HG03175 (cell line): ENCODE measurements at regions not wholly inside any gene's neighbourhood (a gene's known extent, or its start where the extent isn't known, plus 50 kb on each side); places are given as distances from the start of the nearest gene placed in this dataset.

Experiments used
- ATAC-seq: cut with Tn5 transposase; IDR thresholded peaks from one replicate; pipeline ENCODE4 v1.9.1; 2021; ENCODE audit warnings: mild to moderate bottlenecking, moderate library complexity; ENCODE audit not compliant: unreplicated experiment

DNA sequence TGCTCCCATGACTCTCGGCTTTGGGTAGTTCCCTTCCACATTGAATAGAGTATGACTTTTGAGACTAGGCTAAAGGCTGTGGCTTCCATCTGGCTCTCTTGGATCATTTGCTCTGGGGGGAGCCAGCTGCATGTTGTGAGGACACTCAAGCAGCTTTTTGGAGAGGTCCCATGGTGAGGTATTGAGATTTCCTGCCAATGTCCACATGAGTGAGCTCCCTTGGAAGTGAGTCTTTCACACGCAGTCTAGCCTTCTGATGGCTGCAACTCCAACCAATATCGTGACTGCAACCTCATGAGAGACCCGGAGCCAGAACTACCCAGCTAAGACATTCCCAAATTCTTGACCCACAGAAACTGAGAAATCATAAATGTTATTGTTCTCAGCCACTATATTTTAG lies 127.7 kb upstream of the KAZN start:
- ATAC-seq: no peak

DNA sequence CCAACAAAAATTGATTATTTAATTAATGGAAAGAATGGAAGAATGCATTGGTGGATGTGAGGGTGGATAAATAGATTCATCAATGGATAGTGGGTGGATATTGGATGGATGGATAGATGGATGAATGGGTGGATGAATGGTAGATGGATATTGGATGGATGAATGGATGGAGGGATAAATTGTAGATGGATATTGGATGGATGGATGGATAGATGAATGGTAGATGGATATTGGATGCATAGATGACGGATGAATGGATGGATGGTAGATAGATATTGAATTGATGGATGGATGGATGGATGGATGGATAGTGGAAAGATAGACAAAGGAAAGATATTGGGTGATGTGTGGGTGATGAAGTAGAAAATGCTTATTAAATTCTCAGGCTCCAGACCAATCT lies 123.6 kb upstream of the KAZN start:
- no peak for ATAC-seq

DNA sequence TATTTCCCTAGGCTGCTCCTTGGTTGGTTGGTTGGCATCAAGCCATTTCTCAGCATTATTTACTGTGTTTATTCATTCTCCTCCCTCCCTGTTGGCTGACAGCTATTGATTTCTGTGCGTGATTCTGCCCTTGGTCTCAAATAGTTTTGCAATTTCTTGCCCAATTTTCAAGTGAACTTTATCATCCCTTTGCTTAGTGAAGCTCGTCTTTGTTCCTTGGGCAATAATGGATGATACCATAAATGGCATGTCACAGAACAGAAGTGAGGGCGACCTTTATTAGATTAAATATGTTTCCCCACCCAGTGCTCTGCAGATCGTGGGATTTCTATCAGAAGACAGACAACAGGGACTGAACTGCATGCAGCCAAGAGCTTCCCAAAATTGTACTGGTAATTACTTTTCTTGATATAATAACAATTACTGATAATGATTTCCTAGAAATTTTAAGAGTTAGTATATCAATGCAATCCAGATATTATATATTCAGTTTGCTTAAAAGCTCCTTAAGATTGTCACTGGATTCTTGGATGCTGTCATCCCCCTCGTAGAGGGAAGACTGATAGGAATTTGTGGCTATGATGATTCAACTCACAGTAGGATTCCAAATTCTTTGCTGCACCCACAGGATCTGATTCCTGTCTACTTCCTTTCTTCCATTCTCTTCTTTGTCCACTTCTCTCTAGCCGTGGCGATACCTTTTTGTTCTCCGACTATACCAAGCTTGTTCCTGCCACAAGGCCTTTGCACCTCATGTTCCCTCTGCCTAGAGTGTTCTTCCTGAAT lies 122.1 kb upstream of the KAZN start:
- no peak for ATAC-seq

DNA sequence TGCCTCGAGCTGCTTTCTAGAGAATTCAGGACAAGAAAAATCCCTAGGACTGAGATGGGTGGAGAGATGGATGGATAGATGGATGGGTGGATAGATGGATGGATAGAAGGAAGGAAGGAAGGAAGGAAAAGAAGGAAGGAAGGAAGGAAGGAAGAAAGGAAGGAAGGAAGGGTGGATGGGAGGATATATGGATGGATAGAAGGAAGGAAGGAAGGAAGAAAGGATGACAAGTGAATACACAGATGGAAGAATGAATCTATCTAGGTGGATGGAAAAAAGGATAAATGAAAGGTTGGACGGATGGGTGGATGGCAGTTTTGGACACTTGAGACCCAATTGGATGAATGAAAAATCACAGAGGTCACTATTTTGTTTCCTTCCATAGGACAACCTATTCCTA lies 120.4 kb upstream of the KAZN start:
- no peak for ATAC-seq

DNA sequence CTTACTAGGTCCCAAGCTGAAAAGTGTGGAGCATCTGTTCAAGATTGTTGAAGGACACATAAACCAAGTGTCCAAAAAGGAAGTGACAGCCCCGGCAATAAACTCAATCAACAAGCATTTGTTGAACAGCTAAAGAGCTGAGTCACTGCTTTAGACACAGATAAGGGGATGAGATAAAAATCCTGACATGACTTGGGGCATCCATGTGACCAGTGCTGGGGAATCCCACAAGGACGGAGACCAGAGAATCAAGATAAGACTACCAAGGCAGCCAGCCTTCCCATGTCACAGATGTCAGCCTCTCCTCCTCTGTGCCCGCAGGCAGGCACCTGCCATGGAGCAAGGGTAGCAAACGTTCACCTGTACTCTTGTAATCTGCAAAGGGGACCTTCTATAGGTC lies 118.6 kb upstream of the KAZN start:
- ATAC-seq: no peak

DNA sequence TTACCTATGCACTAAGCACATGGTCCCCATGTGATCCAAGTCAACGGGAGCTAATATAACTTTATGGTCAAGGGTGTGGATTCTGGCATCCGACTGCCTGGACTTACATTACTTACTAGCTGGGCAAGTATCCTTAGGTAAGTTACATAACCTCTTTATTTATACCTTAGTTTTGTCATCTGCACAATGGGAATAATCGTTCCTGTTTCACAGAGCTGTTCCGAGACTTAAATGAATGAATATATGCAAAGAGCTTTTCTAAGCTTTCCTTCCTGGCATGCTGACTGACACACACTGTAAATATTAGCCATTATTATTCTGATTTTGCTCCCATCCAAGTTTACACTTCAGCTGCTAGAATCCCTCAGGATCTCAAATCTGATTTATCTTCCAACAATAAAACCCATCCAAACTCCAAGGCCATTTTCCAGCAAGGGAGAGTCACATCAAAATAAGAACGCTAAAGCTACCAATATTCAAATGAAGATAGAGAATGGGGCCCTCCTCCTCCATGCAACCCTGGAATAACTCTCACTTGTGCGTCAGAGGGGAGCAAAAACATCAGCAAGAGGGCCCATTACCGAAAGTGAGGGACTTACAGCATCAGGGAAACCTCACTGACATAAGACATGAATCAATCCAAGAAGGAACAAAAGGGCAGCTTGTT lies 115.6 kb upstream of the KAZN start:
- no peak for ATAC-seq

DNA sequence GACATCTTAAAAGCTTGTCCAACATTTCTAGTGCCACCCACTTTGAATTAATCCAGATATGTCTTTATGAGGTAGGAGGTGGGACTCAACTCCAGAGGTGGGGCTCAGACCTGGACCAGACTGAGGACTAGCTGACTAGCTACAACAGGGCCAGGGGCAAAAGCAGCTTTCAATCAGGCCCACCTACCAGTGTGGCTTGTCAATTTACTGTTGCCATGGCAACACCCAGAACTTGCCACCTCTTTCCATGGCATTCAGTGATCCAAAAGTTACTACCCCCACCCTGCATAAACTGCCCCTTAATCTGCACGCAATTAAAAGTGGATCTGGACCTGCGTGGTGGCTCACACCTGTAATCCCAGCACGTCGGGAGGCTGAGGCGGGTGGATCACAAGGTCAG lies 113.2 kb upstream of the KAZN start:
- ATAC-seq: no peak

DNA sequence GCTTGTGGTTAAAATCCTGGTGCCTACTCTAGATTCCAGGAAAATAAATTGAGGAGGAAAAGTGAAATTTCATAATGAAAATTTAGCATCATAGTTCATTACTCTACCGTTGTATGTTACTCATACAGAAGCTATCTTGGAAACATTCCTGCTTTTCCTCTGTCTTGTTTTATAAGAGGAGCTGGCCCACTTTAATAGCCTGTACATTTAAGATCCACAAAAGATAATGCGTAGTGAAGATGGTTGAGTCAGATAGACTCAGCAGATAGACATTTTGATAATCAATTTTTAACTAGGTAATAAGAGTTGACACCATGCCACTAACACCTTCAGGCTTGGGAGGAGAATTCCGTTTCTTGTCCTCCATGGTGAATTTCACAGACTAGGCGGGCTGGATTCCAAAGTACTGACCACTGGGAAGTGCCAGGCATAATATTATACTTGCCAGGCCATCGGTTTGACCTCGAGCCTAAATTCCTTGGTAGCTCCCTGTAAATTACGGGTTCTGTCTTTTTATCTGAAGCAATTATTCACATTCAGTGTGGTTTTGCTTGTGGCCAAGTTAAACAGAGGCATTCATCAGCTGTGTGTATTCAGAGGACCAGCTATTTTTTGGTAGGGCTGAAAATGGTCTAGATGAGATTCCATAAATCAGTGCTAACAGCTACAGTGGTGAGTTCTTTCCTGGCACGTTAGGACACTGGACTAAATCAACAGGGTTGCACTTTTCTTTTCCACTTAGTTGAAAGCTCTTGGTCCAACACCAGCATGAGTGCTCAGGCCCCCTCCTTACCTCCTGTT lies 111.9 kb upstream of the KAZN start:
- no peak for ATAC-seq

DNA sequence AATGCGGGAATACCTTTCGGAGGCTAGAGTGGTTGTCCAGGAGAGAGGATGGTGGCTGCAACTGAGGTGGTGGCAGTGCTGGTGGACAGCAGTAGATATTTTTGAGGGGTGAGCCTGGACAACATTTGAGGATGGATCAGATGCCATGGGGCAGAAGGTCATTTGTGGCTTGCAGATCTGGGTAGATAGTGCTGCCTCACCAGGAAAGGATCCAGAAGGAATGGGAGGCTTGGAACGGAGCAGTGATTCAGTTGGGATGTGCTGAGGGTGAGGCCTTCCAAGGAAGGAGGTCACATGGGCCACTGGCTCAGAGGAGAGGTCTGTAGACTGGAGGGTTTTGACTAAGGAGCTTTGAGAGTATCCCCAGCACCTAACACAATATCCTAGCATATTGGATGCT lies 110.8 kb upstream of the KAZN start:
- no peak for ATAC-seq

DNA sequence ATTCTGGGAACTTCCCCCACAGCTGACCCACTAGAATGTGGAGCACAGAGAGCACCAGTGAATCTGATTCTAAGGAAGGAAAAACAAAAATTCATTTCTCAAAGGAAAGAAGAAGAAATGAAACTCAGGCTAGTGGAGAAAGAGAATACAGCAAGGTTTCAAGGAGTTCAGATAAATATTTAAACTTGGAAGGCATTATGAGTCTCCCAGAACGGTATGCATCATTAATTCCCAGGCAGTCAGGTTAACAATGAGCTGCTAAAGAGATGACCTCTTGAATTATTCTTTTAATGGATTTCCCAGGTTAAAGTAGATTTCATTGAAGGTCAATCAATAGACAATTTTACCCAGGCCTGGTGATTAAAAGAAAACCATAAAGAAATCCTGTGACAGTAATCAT lies 103.6 kb upstream of the KAZN start:
- no peak for ATAC-seq

DNA sequence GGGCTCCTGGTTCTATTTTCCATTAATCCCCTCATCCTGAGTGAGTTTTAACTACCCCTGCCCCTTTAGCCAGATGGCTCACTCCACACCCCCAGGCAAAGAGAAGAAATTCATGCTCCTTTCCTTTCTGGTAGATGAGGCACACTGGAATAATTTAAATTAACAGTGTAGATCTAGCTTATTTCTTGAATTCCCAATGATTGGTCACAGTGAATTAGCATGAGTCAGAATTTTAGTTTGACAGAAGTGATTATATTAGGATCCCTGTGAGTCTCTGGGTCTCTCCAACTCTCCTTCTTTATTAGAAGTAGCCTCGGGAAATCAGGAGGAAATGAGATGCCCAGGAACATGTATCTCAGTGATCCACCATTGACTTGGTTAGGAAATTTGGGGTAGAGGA lies 103.1 kb upstream of the KAZN start:
- ATAC-seq: no peak

DNA sequence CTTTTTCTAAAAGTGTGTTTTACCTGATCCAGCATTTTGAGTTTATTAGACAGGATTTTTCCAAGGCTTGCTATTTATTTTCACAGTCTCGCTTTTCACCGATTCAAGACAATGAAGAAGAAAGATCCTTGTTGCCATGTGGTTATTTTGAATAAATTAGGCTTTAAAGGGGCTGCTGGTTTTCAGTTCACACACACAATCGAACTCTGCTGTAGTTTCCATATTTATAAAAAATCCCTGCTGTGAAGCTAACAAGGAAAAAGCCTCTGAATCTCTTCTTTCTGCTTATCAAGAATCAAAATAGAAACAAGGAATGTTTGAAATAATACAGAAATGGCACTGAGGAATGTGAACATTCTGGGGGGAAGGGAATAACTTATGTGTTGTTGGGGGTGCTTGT lies 102.5 kb upstream of the KAZN start:
- ATAC-seq: no peak

DNA sequence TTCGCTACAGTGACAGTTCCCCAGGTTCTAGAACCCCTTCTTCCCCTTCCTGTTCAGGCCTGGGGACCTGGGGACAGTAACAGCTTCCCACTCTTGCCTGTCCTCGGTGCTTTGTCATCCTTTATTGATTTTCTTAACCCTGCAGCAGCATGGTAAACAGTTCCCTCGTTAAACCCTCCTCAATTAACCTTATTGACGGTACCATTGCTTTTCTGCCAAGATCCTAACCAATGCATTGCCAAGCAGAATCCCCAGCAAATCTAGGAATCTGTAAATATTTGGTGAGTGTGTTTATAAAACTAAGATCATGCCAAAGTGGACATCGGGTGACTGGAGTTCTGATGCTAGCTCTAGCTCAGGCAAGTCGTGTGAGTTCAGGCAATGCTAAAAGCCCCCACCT lies 99.6 kb upstream of the KAZN start:
- no peak for ATAC-seq

DNA sequence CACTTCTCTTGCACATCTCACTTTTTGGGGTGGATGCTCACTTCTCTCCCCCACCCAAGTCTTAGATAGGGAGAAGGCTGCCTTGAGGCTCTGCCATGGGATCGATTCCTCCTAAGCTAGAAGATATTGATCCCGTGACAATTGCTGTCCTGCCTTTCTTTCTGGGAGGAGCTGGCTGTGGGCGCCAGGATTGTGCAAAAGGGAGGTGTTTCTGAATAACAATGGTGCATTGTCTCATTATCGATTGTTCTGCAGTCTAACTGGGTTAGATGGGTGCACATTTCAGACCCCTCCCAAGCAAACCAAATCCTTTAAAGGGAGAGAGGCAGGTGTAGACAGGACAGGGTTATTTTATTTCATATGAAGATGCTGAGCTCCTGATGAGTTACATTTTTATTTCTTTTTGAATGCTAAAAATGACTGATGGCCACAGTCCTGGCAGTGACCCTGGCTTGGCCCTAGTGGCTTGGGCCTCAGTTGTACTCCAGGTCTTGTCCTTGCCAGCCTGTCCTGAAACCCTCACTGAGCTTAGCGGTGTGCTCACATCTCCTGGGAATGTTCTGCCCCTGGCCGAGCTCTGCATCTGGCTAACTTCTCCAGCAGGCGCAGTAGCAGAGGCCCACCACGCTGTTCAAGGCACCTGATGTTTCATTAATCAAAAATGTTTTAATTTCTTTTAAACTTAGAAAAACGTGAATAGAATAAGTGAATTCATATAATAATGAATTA lies 99.0 kb upstream of the KAZN start:
- ATAC-seq: no peak

DNA sequence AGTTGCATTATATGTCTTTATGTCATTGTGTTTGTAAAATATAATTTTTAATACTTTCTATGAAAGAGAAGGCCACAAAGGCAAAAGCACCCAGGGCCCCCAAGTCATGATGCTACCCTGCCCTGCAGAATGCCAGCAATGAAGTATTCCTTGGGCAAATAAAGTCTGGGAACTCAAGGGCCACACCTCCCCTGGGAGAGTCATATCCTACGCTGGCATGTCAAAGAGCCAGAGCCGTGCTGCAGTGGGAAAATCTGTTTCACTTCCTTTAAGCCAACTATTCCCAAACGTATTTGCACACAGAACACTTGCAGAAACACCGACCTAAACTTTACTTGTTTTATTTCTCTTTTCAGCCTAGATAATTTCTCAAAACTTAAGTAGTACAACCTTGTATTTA lies 98.4 kb upstream of the KAZN start:
- no peak for ATAC-seq

DNA sequence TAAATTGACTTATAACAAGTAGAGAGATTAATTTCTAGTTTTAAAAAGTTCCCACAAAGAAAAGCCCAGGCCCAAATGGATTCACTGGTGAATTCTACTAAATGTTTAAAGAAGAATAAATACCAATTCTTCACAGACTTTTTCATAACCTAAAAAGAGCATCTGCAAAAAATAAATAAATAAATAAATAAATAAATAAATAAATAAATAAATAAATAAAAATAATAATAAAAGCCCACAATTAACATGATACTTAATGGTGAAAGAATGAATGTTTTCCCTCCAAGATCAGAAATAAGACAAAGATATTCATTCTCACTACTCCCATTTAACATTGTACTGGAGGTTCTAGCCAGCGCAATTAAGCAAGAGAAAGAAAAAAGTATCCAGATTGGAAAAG lies 97.6 kb upstream of the KAZN start:
- no peak for ATAC-seq

DNA sequence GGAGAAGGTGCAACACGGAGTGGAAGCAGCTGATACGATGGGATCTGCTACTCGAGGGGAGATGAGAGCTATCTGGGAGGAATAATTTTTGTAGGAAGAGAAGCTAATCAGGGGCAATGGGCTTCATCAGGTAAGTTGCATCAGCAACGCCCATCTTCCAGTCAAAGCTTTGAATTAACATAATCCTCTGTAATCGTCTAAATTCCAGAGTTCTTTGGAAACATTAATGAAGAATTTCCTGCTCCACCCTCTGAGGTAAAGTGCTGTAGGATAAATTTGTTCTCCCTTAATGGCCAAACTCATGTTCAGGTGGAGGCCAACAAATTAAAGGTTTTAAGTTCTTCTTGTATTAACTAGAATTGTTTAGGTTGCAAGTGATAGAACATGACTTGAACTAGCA lies 94.0 kb upstream of the KAZN start:
- no peak for ATAC-seq

DNA sequence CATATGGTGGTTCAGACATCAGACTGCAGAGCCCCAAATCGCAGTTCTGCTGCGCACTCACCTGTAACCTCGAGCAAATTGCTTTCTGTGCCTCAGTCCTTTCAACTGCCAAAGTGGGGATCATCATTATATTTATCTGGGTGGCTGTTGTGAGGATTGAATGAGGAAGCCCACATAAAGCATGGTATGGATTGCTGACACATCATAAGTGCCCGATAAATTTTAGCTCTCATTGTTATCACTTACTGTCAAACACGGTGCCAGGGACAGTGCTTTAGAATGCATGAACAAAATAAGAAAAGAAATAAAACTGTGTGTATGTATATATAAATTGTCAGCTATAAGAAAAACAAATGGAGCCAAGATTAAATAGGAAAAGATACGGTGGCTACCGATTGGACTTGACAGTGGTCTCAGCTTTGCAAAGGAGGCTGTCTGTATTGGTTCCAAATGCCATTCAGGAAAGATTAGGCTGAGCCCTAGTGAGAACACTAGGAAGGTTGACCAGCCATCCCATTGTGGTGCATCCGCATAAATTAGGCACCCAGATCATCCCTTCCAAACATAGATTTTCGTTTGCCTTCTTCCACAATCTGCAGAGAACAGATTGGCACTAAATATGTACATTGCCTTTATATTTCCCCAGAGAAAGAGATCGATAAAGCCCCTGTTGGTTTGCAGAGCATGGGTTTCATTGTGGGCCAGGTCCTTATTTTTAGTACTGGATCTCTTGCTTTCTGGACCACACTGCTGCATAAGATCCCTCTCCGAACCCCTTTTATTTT lies 91.8 kb upstream of the KAZN start:
- no peak for ATAC-seq

DNA sequence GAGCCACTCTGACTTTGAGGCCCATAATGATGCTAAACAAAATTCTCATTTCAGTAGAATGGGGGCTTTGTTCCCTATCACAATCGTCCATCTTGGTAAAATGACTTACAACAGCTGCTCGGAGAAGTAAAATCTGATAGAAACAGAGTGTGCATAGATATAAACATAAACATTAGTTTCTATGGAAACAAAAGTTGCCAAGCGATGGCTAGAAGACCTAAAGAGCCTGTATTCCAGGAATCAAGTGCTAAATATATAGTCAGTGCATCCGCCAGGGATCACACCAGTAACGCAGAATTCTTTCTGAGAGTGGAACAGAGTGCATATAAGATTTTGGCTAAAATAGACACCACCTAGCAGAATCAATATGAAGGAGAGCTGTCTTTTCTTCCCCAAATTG lies 91.2 kb upstream of the KAZN start:
- ATAC-seq: no peak

DNA sequence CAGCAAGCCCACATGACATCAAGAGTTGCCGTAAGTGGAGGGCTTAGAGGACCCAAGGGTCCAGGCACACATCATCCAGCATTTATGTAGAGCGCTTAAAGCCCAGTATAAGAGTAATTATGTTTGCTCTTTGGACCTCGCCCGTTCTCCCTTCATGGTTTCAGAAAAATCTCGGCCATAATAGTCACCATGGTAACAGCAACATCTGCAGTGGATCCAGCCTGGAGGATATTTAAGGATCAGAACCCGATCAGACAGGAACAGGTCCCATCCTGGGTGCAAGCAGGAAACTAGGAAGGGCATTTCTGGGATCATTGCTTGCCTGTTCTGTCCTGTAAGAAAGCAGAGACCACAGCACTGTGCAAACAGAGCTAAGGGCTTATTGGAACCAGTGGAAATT lies 89.9 kb upstream of the KAZN start:
- ATAC-seq: no peak
